Mammary epithelial cell (primary cell): ENCODE measurements at regions not wholly inside any gene's neighbourhood (a gene's known extent, or its start where the extent isn't known, plus 50 kb on each side); places are given as distances from the start of the nearest gene placed in this dataset.
"Not testable (repeated sequence)": the region's sequence is repeated elsewhere in the genome, so short reads cannot be mapped to it uniquely, and the experiment has no call there.

Experiments
- EZH2 ChIP-seq: IDR thresholded peaks from 2 replicates; pipeline ENCODE4 v1.6.1; 2012; ENCODE audit warnings: low read length, inconsistent platforms, borderline replicate concordance
- TF ChIP-seq, protein P1 (sequence below), 2 donors: IDR thresholded peaks in 1 of 2; conservative IDR thresholded peaks in 1 of 2; 2 replicates each; pipeline ENCODE4 v1.5.1; 2011 to 2012; ENCODE audit warnings: inconsistent platforms in 2 of 2, low read length in 2 of 2, mild to moderate bottlenecking in 2 of 2, control low read depth in 1 of 2, low read depth in 1 of 2; ENCODE audit not compliant: insufficient read depth in 1 of 2; ENCODE audit errors: extremely low read depth in 1 of 2

DNA sequence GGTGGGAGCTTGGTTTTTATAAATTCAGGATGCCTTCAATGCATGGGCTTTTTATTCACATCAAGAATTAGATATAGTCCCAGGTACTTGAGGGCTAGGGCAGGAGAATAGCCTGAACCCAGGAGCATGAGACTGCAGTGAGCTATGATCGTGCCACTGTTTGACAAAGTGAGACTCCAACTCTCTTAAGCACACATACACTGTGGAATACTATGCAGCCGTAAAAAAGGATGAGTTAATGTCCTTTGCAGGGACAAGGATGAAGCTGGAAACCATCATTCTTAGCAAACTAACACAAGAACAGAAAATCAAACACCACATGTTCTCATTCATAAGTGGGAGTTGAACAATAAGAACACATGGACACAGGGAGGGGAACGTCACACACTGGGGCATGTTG, 470.0 kb downstream of the SETD4 start:
- TF ChIP-seq EZH2: not testable (repeated sequence)
- TF ChIP-seq, protein P1, sequence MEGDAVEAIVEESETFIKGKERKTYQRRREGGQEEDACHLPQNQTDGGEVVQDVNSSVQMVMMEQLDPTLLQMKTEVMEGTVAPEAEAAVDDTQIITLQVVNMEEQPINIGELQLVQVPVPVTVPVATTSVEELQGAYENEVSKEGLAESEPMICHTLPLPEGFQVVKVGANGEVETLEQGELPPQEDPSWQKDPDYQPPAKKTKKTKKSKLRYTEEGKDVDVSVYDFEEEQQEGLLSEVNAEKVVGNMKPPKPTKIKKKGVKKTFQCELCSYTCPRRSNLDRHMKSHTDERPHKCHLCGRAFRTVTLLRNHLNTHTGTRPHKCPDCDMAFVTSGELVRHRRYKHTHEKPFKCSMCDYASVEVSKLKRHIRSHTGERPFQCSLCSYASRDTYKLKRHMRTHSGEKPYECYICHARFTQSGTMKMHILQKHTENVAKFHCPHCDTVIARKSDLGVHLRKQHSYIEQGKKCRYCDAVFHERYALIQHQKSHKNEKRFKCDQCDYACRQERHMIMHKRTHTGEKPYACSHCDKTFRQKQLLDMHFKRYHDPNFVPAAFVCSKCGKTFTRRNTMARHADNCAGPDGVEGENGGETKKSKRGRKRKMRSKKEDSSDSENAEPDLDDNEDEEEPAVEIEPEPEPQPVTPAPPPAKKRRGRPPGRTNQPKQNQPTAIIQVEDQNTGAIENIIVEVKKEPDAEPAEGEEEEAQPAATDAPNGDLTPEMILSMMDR (conservative IDR thresholded peaks at IDR 0.05 in 1 of 2, IDR thresholded peaks at IDR 0.05 in 1 of 2; ENCODE audit: extremely low read depth in 1 of 2, insufficient read depth in 1 of 2, low read depth in 1 of 2, low read length in 2 of 2): not testable (repeated sequence)
